ENCODE measurements at regions not wholly inside any gene's neighbourhood (a gene's known extent, or its start where the extent isn't known, plus 50 kb on each side); places are given as distances from the start of the nearest gene placed in this dataset.

- Histone ChIP-seq H3K27me3 (ENCODE audit: insufficient read depth, insufficient read length) (no peaks in the 10 kb centered on the region), H3K36me3 (ENCODE audit: insufficient read depth, insufficient read length, low read length) (no peaks in the 10 kb centered on the region), H3K4me3 (ENCODE audit: insufficient read length, low read depth) (no peak overlapping the region), H3K4me1 (ENCODE audit: insufficient read depth, insufficient read length) (no peaks in the 10 kb centered on the region), H3K9ac (ENCODE audit: insufficient read length, low read depth) (no peak overlapping the region), H3K9me3 (ENCODE audit: insufficient read depth, low read length) (no peaks in the 10 kb centered on the region)
- DNase-seq (ENCODE audit: low read depth, low spot score): no peak
- TF ChIP-seq YY1 (IDR thresholded peaks at IDR 0.05; ENCODE audit: insufficient read depth, insufficient read length): no peak
- no peak for TF ChIP-seq ZNF274 (IDR thresholded peaks at IDR 0.05; ENCODE audit: low read depth, low read length)
- no peak for TF ChIP-seq SUZ12 (IDR thresholded peaks at IDR 0.05; ENCODE audit: extremely low read depth, insufficient read depth, insufficient read length)
Measured at GRCh38 chrX:33840176-33840575, 291.9 kb downstream of the FAM47A start.

DNA sequence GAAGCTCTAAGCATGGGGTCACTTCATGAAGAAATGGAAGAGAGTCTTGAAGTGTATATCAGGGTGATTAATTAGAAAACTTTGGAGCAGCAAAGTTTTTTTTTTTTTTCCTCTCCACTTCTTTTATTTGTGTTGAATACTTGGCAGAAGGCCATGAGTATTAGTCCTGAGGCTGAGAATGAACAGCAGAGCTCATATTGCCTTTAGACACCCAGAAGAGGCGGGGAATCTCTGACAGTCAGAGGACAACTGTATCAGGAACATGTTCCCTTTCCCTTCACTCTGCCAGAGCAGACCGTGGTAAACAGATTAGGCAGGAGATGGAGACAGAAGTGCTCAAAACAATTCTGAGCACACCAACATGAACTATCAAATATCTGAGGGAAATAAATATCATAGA is 300.9 kb downstream of the FAM47A start:
- no peak for DNase-seq (ENCODE audit: low read depth, low spot score)
- Histone ChIP-seq H3K4me1 (ENCODE audit: insufficient read depth, insufficient read length) (no peaks in the 10 kb centered on the region), H3K36me3 (ENCODE audit: insufficient read depth, insufficient read length, low read length) (no peaks in the 10 kb centered on the region), H3K4me3 (ENCODE audit: insufficient read length, low read depth) (no peak overlapping the region), H3K9ac (ENCODE audit: insufficient read length, low read depth) (no peak overlapping the region), H3K27me3 (ENCODE audit: insufficient read depth, insufficient read length) (no peaks in the 10 kb centered on the region), H3K9me3 (ENCODE audit: insufficient read depth, low read length) (no peaks in the 10 kb centered on the region)
- TF ChIP-seq YY1 (IDR thresholded peaks at IDR 0.05; ENCODE audit: insufficient read depth, insufficient read length) (no peak), SUZ12 (IDR thresholded peaks at IDR 0.05; ENCODE audit: extremely low read depth, insufficient read depth, insufficient read length) (no peak), ZNF274 (IDR thresholded peaks at IDR 0.05; ENCODE audit: low read depth, low read length) (no peak)

DNA sequence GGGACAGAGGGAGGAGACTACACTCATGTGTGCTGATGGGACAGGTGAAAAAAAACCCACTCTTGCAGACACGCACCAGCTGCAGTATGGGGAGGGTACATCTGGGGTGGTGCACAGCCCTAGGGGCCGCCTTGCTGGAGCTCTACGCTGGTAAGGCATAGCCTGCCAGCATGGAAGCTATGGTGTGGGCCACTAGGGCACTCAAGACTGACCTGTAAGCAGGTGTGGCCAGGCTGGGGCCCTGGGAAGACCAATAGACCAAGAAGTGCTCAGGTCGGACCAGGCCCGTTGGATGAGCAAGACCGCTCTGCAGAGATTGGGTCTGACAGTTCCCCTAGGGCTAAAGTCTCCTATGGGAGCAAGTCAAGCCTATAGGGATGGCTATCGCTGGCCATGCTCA is 314.8 kb downstream of the FAM47A start:
- no peak overlapping the region for H3K9ac ChIP-seq (ENCODE audit: insufficient read length, low read depth)
- no peak for DNase-seq (ENCODE audit: low read depth, low spot score)
- no peaks in the 10 kb centered on the region for H3K27me3 ChIP-seq (ENCODE audit: insufficient read depth, insufficient read length)
- no peak overlapping the region for H3K4me3 ChIP-seq (ENCODE audit: insufficient read length, low read depth)
- TF ChIP-seq YY1 (IDR thresholded peaks at IDR 0.05; ENCODE audit: insufficient read depth, insufficient read length): no peak
- TF ChIP-seq SUZ12 (IDR thresholded peaks at IDR 0.05; ENCODE audit: extremely low read depth, insufficient read depth, insufficient read length): no peak
- no peak for TF ChIP-seq ZNF274 (IDR thresholded peaks at IDR 0.05; ENCODE audit: low read depth, low read length)
- H3K9me3 ChIP-seq (ENCODE audit: insufficient read depth, low read length): no peaks in the 10 kb centered on the region
- H3K4me1 ChIP-seq (ENCODE audit: insufficient read depth, insufficient read length): no peaks in the 10 kb centered on the region
- no peaks in the 10 kb centered on the region for H3K36me3 ChIP-seq (ENCODE audit: insufficient read depth, insufficient read length, low read length)

DNA sequence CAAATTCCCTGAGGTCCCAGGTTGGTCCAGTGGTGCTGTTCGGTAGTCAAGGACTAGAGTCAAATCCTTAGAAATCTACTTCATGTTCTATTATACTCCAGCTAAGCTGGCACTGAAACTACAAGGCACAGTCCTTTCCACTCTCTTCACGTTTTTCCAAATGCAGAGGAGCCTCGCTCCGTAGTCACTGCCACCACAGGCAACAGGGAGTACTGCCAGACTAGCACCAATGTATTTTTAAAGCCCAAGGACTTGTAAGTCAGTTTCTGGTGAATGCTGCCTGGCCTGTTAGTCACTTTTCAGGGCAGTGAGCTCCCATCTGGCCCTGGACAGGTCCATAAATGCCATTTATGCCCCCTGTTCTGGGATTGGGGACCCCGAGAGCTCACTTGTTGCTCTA is 323.5 kb downstream of the FAM47A start:
- no peak overlapping the region for H3K4me3 ChIP-seq (ENCODE audit: insufficient read length, low read depth)
- no peaks in the 10 kb centered on the region for H3K36me3 ChIP-seq (ENCODE audit: insufficient read depth, insufficient read length, low read length)
- no peak overlapping the region for H3K9ac ChIP-seq (ENCODE audit: insufficient read length, low read depth)
- no peak for DNase-seq (ENCODE audit: low read depth, low spot score)
- no peaks in the 10 kb centered on the region for H3K27me3 ChIP-seq (ENCODE audit: insufficient read depth, insufficient read length)
- no peaks in the 10 kb centered on the region for H3K4me1 ChIP-seq (ENCODE audit: insufficient read depth, insufficient read length)
- TF ChIP-seq SUZ12 (IDR thresholded peaks at IDR 0.05; ENCODE audit: extremely low read depth, insufficient read depth, insufficient read length) (no peak), ZNF274 (IDR thresholded peaks at IDR 0.05; ENCODE audit: low read depth, low read length) (no peak), YY1 (IDR thresholded peaks at IDR 0.05; ENCODE audit: insufficient read depth, insufficient read length) (no peak)
- H3K9me3 ChIP-seq (ENCODE audit: insufficient read depth, low read length): no peaks in the 10 kb centered on the region; the same call in 1 of the 2 replicates

GRCh38 chrX:33784548-33784947 is 347.6 kb downstream of the FAM47A start:
- no peak for TF ChIP-seq YY1 (IDR thresholded peaks at IDR 0.05; ENCODE audit: insufficient read depth, insufficient read length)
- no peak for TF ChIP-seq ZNF274 (IDR thresholded peaks at IDR 0.05; ENCODE audit: low read depth, low read length)
- TF ChIP-seq SUZ12 (IDR thresholded peaks at IDR 0.05; ENCODE audit: extremely low read depth, insufficient read depth, insufficient read length): no peak
- DNase-seq (ENCODE audit: low read depth, low spot score): no peak
- H3K36me3 ChIP-seq (ENCODE audit: insufficient read depth, insufficient read length, low read length): no peaks in the 10 kb centered on the region
- no peak overlapping the region for H3K4me3 ChIP-seq (ENCODE audit: insufficient read length, low read depth)
- no peaks in the 10 kb centered on the region for H3K27me3 ChIP-seq (ENCODE audit: insufficient read depth, insufficient read length)
- no peak overlapping the region for H3K9ac ChIP-seq (ENCODE audit: insufficient read length, low read depth)
- no peaks in the 10 kb centered on the region for H3K9me3 ChIP-seq (ENCODE audit: insufficient read depth, low read length)
- no peaks in the 10 kb centered on the region for H3K4me1 ChIP-seq (ENCODE audit: insufficient read depth, insufficient read length)

GRCh38 chrX:33741807-33742206 is 390.3 kb downstream of the FAM47A start:
- H3K4me1 ChIP-seq (ENCODE audit: insufficient read depth, insufficient read length): no peaks in the 10 kb centered on the region
- H3K9ac ChIP-seq (ENCODE audit: insufficient read length, low read depth): no peak overlapping the region
- no peak for DNase-seq (ENCODE audit: low read depth, low spot score)
- H3K9me3 ChIP-seq (ENCODE audit: insufficient read depth, low read length): 0 out of 2 replicates have a peak, but pooled peaks cover 4% of the 10 kb centered on the region
- H3K27me3 ChIP-seq (ENCODE audit: insufficient read depth, insufficient read length): no peaks in the 10 kb centered on the region
- H3K4me3 ChIP-seq (ENCODE audit: insufficient read length, low read depth): no peak overlapping the region
- no peak for TF ChIP-seq YY1 (IDR thresholded peaks at IDR 0.05; ENCODE audit: insufficient read depth, insufficient read length)
- no peak for TF ChIP-seq ZNF274 (IDR thresholded peaks at IDR 0.05; ENCODE audit: low read depth, low read length)
- TF ChIP-seq SUZ12 (IDR thresholded peaks at IDR 0.05; ENCODE audit: extremely low read depth, insufficient read depth, insufficient read length): no peak
- H3K36me3 ChIP-seq (ENCODE audit: insufficient read depth, insufficient read length, low read length): no peaks in the 10 kb centered on the region

DNA sequence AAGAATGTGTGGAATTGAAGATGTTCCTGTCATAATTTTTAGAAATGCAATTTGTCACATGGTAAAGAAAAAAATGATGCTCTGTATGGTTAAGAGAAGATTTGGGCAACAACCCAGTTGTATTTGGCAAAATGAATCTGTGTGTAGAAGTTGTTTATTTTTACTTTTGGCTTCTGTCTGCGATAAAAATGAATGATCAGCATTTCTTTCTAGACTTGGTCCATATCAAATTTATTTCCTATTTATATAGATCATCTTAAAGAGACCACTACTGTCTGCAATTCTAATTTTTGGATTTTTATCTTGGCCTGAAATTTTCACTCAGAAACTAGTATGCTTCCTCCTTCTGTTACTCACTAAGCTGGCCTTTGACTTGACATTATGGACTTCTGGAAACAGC is 396.9 kb downstream of the FAM47A start:
- Histone ChIP-seq H3K4me3 (ENCODE audit: insufficient read length, low read depth) (no peak overlapping the region), H3K27me3 (ENCODE audit: insufficient read depth, insufficient read length) (no peaks in the 10 kb centered on the region), H3K9me3 (ENCODE audit: insufficient read depth, low read length) (no peaks in the 10 kb centered on the region), H3K9ac (ENCODE audit: insufficient read length, low read depth) (no peak overlapping the region), H3K36me3 (ENCODE audit: insufficient read depth, insufficient read length, low read length) (no peaks in the 10 kb centered on the region), H3K4me1 (ENCODE audit: insufficient read depth, insufficient read length) (no peaks in the 10 kb centered on the region)
- no peak for DNase-seq (ENCODE audit: low read depth, low spot score)
- TF ChIP-seq ZNF274 (IDR thresholded peaks at IDR 0.05; ENCODE audit: low read depth, low read length) (no peak), SUZ12 (IDR thresholded peaks at IDR 0.05; ENCODE audit: extremely low read depth, insufficient read depth, insufficient read length) (no peak), YY1 (IDR thresholded peaks at IDR 0.05; ENCODE audit: insufficient read depth, insufficient read length) (no peak)
